Spleen (tissue), 11 donors: ENCODE measurements at regions not wholly inside any gene's neighbourhood (a gene's known extent, or its start where the extent isn't known, plus 50 kb on each side); places are given as distances from the start of the nearest gene placed in this dataset.

Source experiments
- DNase-seq: peaks from one replicate; pipeline ENCODE4 v3.0.0-alpha.2; 2020
- H3K27ac ChIP-seq, 8 donors: fragments of 200-600 bp; sonication (generic) in 7 of 8; 1 replicate in 4 of 8; 2 replicates in 4 of 8; pipeline versions ENCODE4 v1.5.0 to v1.8.0; 2016 to 2021; ENCODE audit warnings: inconsistent platforms in 4 of 8, mild to moderate bottlenecking in 4 of 8, moderate library complexity in 1 of 8
- H3K27me3 ChIP-seq, 7 donors: fragments of 200-600 bp; sonication (generic) in 6 of 7; replicated peaks in 1 of 7; 1 replicate in 4 of 7; 2 replicates in 3 of 7; pipeline versions ENCODE4 v1.5.0 to v1.8.0; 2016 to 2021; ENCODE audit warnings: inconsistent platforms in 3 of 7, mild to moderate bottlenecking in 1 of 7
- H3K36me3 ChIP-seq, 6 donors: fragments of 200-600 bp; sonication (generic) in 5 of 6; 1 replicate in 4 of 6; 2 replicates in 2 of 6; pipeline versions ENCODE4 v1.5.0 to v1.8.0; 2016 to 2021; ENCODE audit warnings: inconsistent platforms in 2 of 6
- H3K4me1 ChIP-seq, 6 donors: fragments of 200-600 bp; sonication (generic) in 5 of 6; 1 replicate in 3 of 6; 2 replicates in 3 of 6; pipeline versions ENCODE4 v1.5.0 to v1.8.0; 2016 to 2021; ENCODE audit warnings: inconsistent platforms in 3 of 6
- H3K4me3 ChIP-seq, 8 donors: fragments of 200-600 bp; sonication (generic) in 7 of 8; 1 replicate in 4 of 8; 2 replicates in 4 of 8; pipeline versions ENCODE4 v1.5.0 to v1.8.0; 2016 to 2021; ENCODE audit warnings: inconsistent platforms in 4 of 8, mild to moderate bottlenecking in 4 of 8, moderate library complexity in 2 of 8
- H3K9me3 ChIP-seq, 8 donors: fragments of 200-600 bp; sonication (generic) in 7 of 8; 1 replicate in 4 of 8; 2 replicates in 4 of 8; pipeline versions ENCODE4 v1.5.0 to v1.8.0; 2016 to 2021; ENCODE audit warnings: inconsistent platforms in 4 of 8
- CTCF ChIP-seq, 11 experiments: fragments of 200-600 bp in 7 of 11; fragments of 450-650 bp in 4 of 11; sonication (generic) in 4 of 11; IDR thresholded peaks in 8 of 11; conservative IDR thresholded peaks in 3 of 11; 1 replicate in 7 of 11; 2 replicates in 4 of 11; pipeline versions ENCODE4 v1.4.0 to v1.8.0; 2016 to 2021; ENCODE audit warnings: antibody characterized with exemption in 11 of 11, inconsistent platforms in 4 of 11, mild to moderate bottlenecking in 1 of 11
- POLR2A ChIP-seq, 3 donors: fragments of 450-650 bp; IDR thresholded peaks; one replicate each; pipeline ENCODE4 v1.5.1; 2017; ENCODE audit warnings: antibody characterized with exemption in 3 of 3, mild to moderate bottlenecking in 1 of 3
- POLR2AphosphoS5 ChIP-seq, 3 donors: sonication (generic); formaldehyde crosslinking; IDR thresholded peaks; one replicate each; pipeline ENCODE4 v1.5.1; 2017; ENCODE audit warnings: antibody characterized with exemption in 3 of 3
- WGBS, 5 donors: extraction: QIAGEN DNeasy Blood & Tissue Kit in 3 of 5; methylation state at CpG; one replicate each; pipeline versions ENCODE4 v1.1.5 to v1.1.7; 2013 to 2018; 5-methylcytosine and 5-hydroxymethylcytosine counted together
- intact Hi-C: fragments of 100-400 bp; cut with DNase I; formaldehyde crosslinking; loops from one replicate; pipeline ENCODE4 v1.15.0; 2023; ENCODE audit warnings: low total_unique reads
- donor health status: healthy with polysubstance abuse.
- donor health status: DM: no; HTN: no; CAD: no; lungs with moderate emphysema.
- donor health status: DM: no; HTN: no; CAD: no.
- donor health status: Bipolar disorder and iron deficiency.
- donor health status: healthy.
- donor health status: DM: no; HTN: no; CAD: no.
- donor health status: DM: yes; HTN: yes; CAD: no.

GRCh38 chr6:91376686-91377085 lies 789.8 kb upstream of the MAP3K7 start:
- intact Hi-C loops, result no loop called here
- H3K36me3 ChIP-seq, result no peaks in the 10 kb centered on the region
- H3K4me1 ChIP-seq, result no peaks in the 10 kb centered on the region
- peaks cover 0 to 10% (median 0%) of the 10 kb centered on the region in 8 donors for H3K9me3 ChIP-seq
- no peak overlapping the region for H3K27ac ChIP-seq
- TF ChIP-seq POLR2A (IDR thresholded peaks at IDR 0.05) (no peak), POLR2AphosphoS5 (IDR thresholded peaks at IDR 0.05) (no peak), CTCF (IDR thresholded peaks at IDR 0.05 in 8 of 11, conservative IDR thresholded peaks at IDR 0.05 in 3 of 11) (no peak)
- no peak for DNase-seq
- no peaks in the 10 kb centered on the region for H3K27me3 ChIP-seq
- 79 to 83% (median 83%) methylated on average over 4 of the region's 4 CpGs for WGBS, 5 donors
- H3K4me3 ChIP-seq, result no peak overlapping the region

- intact Hi-C loops, result no loop called here
- Histone ChIP-seq H3K27ac (no peak overlapping the region), H3K27me3 (no peaks in the 10 kb centered on the region), H3K4me1 (no peaks in the 10 kb centered on the region), H3K4me3 (no peak overlapping the region), H3K9me3 (peaks cover 0 to 20% (median 13%) of the 10 kb centered on the region in 8 donors), H3K36me3 (no peaks in the 10 kb centered on the region)
- 79 to 88% (median 81%) methylated on average over 3 of the region's 3 CpGs for WGBS, 5 donors
- no peak for DNase-seq
- TF ChIP-seq POLR2AphosphoS5 (IDR thresholded peaks at IDR 0.05) (no peak), POLR2A (IDR thresholded peaks at IDR 0.05) (no peak), CTCF (IDR thresholded peaks at IDR 0.05 in 8 of 11, conservative IDR thresholded peaks at IDR 0.05 in 3 of 11) (no peak)
These were observed 779.9 kb upstream of the MAP3K7 start for GRCh38 chr6:91366781-91367180.

- Histone ChIP-seq H3K4me3 (no peak overlapping the region), H3K27me3 (no peaks in the 10 kb centered on the region), H3K4me1 (no peaks in the 10 kb centered on the region), H3K36me3 (no peaks in the 10 kb centered on the region), H3K9me3 (no peaks in the 10 kb centered on the region), H3K27ac (no peak overlapping the region)
- intact Hi-C loops, result no loop called here
- TF ChIP-seq CTCF (IDR thresholded peaks at IDR 0.05 in 8 of 11, conservative IDR thresholded peaks at IDR 0.05 in 3 of 11), result no peak
- no peak for TF ChIP-seq POLR2A (IDR thresholded peaks at IDR 0.05)
- no peak for TF ChIP-seq POLR2AphosphoS5 (IDR thresholded peaks at IDR 0.05)
- DNase-seq, result no peak
These were observed 772.1 kb upstream of the MAP3K7 start for GRCh38 chr6:91358986-91359385.

GRCh38 chr6:91352878-91353277 lies 766.0 kb upstream of the MAP3K7 start:
- WGBS, 5 donors, result 51 to 58% (median 53%) methylated on average over 4 of the region's 4 CpGs
- H3K27ac ChIP-seq, result no peak overlapping the region
- H3K27me3 ChIP-seq, result no peaks in the 10 kb centered on the region
- H3K9me3 ChIP-seq, result no peaks in the 10 kb centered on the region
- no peaks in the 10 kb centered on the region for H3K36me3 ChIP-seq
- TF ChIP-seq POLR2AphosphoS5 (IDR thresholded peaks at IDR 0.05) (no peak), POLR2A (IDR thresholded peaks at IDR 0.05) (no peak), CTCF (IDR thresholded peaks at IDR 0.05 in 8 of 11, conservative IDR thresholded peaks at IDR 0.05 in 3 of 11) (no peak)
- intact Hi-C loops, result no loop called here
- DNase-seq, result no peak
- no peaks in the 10 kb centered on the region for H3K4me1 ChIP-seq
- no peak overlapping the region for H3K4me3 ChIP-seq
